NCI-H2029 treated with DMSO at 0.1 percent for 48 hours (cell line): ENCODE measurements at regions not wholly inside any gene's neighbourhood (a gene's known extent, or its start where the extent isn't known, plus 50 kb on each side); places are given as distances from the start of the nearest gene placed in this dataset.

Experiments used
- DNase-seq: peaks from one replicate; lab custom pipeline; 2025; lab: John Stamatoyannopoulos, UW

- DNase-seq = no peak
These were observed 128.3 kb upstream of the NUDT7 start for GRCh38 chr16:77594057-77594456.

GRCh38 chr16:77594799-77595596, 127.3 kb upstream of the NUDT7 start:
- DNase-seq = no peak

GRCh38 chr16:77596261-77596660, 126.1 kb upstream of the NUDT7 start:
- no peak for DNase-seq

- peak; percentile 9 for DNase-seq
These were observed 122.4 kb upstream of the NUDT7 start for GRCh38 chr16:77599793-77600415.

GRCh38 chr16:77600555-77600954, 121.8 kb upstream of the NUDT7 start:
- no peak for DNase-seq

GRCh38 chr16:77603656-77604055, 118.7 kb upstream of the NUDT7 start:
- no peak for DNase-seq

GRCh38 chr16:77610496-77610895, 111.8 kb upstream of the NUDT7 start:
- DNase-seq = no peak

GRCh38 chr16:77611386-77611785, 110.9 kb upstream of the NUDT7 start:
- DNase-seq = no peak

GRCh38 chr16:77612596-77612995, 109.7 kb upstream of the NUDT7 start:
- DNase-seq = no peak

GRCh38 chr16:77613095-77613494, 109.2 kb upstream of the NUDT7 start:
- DNase-seq = no peak

GRCh38 chr16:77617553-77617952, 104.8 kb upstream of the NUDT7 start:
- no peak for DNase-seq

- DNase-seq = no peak
These were observed 104.3 kb upstream of the NUDT7 start for GRCh38 chr16:77617996-77618395.

GRCh38 chr16:77618951-77619350, 103.4 kb upstream of the NUDT7 start:
- DNase-seq = no peak

GRCh38 chr16:77624085-77624484, 98.2 kb upstream of the NUDT7 start:
- no peak for DNase-seq

GRCh38 chr16:77636615-77637014, 85.7 kb upstream of the NUDT7 start:
- DNase-seq = no peak

GRCh38 chr16:77637940-77638339, 84.4 kb upstream of the NUDT7 start:
- DNase-seq = no peak

- DNase-seq = no peak
These were observed 79.1 kb upstream of the NUDT7 start for GRCh38 chr16:77643176-77643575.

- no peak for DNase-seq
These were observed 76.5 kb upstream of the NUDT7 start for GRCh38 chr16:77645764-77646163.

- no peak for DNase-seq
These were observed 74.6 kb upstream of the NUDT7 start for GRCh38 chr16:77647726-77648125.

- DNase-seq = no peak
These were observed 71.6 kb upstream of the NUDT7 start for GRCh38 chr16:77650761-77651160.

GRCh38 chr16:77652399-77652798, 69.9 kb upstream of the NUDT7 start:
- no peak for DNase-seq

GRCh38 chr16:77657016-77657415, 65.3 kb upstream of the NUDT7 start:
- no peak for DNase-seq

GRCh38 chr16:77660311-77660710, 62.0 kb upstream of the NUDT7 start:
- DNase-seq = no peak

GRCh38 chr16:77662246-77662645, 60.1 kb upstream of the NUDT7 start:
- DNase-seq = no peak
